ENCODE measurements at regions not wholly inside any gene's neighbourhood (a gene's known extent, or its start where the extent isn't known, plus 50 kb on each side); places are given as distances from the start of the nearest gene placed in this dataset.

DNA sequence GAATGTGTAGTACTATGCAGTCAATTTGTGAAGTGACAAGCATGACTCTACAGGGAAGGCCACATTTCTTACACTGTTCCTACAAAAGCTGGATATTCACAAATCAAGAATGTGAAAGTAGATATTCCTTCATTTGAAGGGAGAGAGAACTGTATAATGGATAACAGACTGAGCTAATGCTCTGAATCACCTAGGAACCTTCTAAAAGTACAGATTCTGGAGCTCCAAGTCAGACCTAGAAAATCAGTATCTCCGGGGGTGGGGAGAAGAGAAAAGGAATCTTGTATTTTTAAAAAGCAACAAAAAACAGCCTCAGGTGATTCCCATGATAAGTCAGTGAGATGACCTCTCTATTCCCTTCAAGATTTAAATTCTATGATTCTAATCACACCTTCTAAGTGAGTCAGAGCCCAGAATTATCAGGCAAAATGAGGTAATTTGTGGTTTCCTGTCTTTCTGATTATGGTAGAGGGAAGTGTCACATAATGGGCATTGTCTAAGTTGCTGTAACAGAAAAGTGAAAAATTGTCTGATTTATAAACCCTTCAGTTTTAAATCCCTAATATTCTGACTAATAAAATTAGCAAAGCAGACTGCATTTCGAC, 80.9 kb downstream of the IL21 start:
- no peaks in the 10 kb centered on the region for H3K9me2 ChIP-seq (ENCODE audit: insufficient read depth)
- in situ Hi-C loops (cut with MboI): no loop called here
- DNase-seq: peak; percentile 51
- no peaks in the 10 kb centered on the region for H3K79me2 ChIP-seq (ENCODE audit: insufficient read depth)
- H2AFZ ChIP-seq: 0 out of 2 replicates have a peak overlapping the region, but pooled peaks have one; percentile 16
- H3K27ac ChIP-seq: no peak overlapping the region
- H3K4me2 ChIP-seq (ENCODE audit: unreplicated experiment): peak overlapping the region; percentile 14
- no peaks in the 10 kb centered on the region for H4K20me1 ChIP-seq (ENCODE audit: insufficient read depth)
- WGBS, 2 experiments (ENCODE audit: low coverage in 1 of 2, low lambda C conversion rate in 2 of 2, missing lambda C conversion rate in 2 of 2): 64 to 67% methylated on average over 2 of the region's 2 CpGs
- H3F3A ChIP-seq (ENCODE audit: insufficient read depth): peaks cover 11% of the 10 kb centered on the region
- peaks cover 25% of the 10 kb centered on the region for H3K4me1 ChIP-seq (ENCODE audit: insufficient read depth)
- TF ChIP-seq EZH2 (IDR thresholded peaks at IDR 0.05; ENCODE audit: insufficient read depth, poor library complexity, severe bottlenecking) (no peak), EZH2phosphoT487 (IDR thresholded peaks at IDR 0.05; ENCODE audit: insufficient read depth, low read depth) (no peak)
- no peaks in the 10 kb centered on the region for H3K36me3 ChIP-seq (ENCODE audit: low read depth)
- no peaks in the 10 kb centered on the region for H3K9me3 ChIP-seq (ENCODE audit: low read depth)
- no peak overlapping the region for H3K9ac ChIP-seq
- no peak overlapping the region for H3K4me3 ChIP-seq
- H3K27me3 ChIP-seq (replicated peaks; ENCODE audit: insufficient read depth): no peaks in the 10 kb centered on the region

DNA sequence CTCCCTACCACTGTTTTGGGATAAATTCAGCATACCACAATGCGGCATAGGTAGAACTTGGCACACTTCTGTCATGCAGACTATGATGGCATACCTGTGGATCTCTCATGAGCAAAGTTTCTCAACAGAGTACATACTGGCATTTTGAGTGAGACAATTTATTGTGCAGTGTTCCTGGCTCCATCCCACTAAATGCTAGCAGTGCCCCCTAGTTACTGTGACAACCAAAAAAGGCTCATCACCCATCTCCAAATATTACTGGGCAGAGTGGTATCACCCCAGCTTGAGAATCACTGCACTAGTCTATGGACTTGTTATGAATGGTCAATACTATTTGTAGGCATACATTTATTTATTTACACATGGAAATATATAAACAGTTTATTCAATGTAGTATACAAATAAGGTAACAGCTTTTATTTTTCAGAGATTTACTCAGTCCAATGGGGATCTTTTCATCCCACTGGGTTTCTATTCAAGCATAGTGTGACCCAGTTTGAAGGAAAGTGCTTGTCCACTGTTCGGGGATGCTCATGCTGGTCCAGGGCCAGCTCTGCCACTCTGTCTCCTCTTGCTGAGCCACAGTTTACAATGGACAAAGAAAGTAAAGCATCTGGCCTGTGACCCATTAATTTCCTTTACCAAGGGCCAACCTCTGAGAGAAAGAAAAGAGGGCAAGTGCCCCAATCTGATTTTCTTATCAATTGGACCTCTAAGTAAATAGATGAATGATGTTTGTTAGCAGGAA, 81.0 kb upstream of the IL2 start:
- TF ChIP-seq EZH2 (IDR thresholded peaks at IDR 0.05; ENCODE audit: insufficient read depth, poor library complexity, severe bottlenecking) (no peak), EZH2phosphoT487 (IDR thresholded peaks at IDR 0.05; ENCODE audit: insufficient read depth, low read depth) (no peak)
- H3K9ac ChIP-seq: no peak overlapping the region

DNA sequence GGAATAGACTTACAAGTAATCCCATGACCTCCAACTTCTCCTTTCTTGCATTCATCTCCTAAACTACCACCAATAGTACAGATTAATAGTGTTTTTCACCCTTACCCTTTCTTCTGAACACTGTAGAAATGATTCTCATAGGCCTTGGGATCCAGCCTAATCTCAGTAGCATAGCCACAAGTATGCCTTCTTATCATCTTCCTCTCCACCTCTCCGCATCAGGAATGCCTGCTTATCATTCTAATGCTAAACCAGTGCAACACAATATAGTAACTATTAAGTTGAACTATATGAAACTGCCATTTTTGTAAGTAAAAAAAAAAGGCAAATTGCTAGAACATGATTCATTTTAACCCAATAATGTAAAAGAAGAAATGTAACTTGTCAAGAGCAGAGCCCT, 79.5 kb upstream of the IL2 start:
- H3K9me2 ChIP-seq (ENCODE audit: insufficient read depth): no peaks in the 10 kb centered on the region
- H3K4me2 ChIP-seq (ENCODE audit: unreplicated experiment): no peak overlapping the region
- peaks cover 12% of the 10 kb centered on the region for H3K4me1 ChIP-seq (ENCODE audit: insufficient read depth)
- no peaks in the 10 kb centered on the region for H3K79me2 ChIP-seq (ENCODE audit: insufficient read depth)
- no peak overlapping the region for H3K9ac ChIP-seq
- no peak for TF ChIP-seq EZH2 (IDR thresholded peaks at IDR 0.05; ENCODE audit: insufficient read depth, poor library complexity, severe bottlenecking)
- TF ChIP-seq EZH2phosphoT487 (IDR thresholded peaks at IDR 0.05; ENCODE audit: insufficient read depth, low read depth): no peak
- no peaks in the 10 kb centered on the region for H3K27me3 ChIP-seq (replicated peaks; ENCODE audit: insufficient read depth)
- no peaks in the 10 kb centered on the region for H3K9me3 ChIP-seq (ENCODE audit: low read depth)
- in situ Hi-C loops (cut with MboI): no loop called here
- H2AFZ ChIP-seq: no peak overlapping the region
- no peaks in the 10 kb centered on the region for H3K36me3 ChIP-seq (ENCODE audit: low read depth)
- no peaks in the 10 kb centered on the region; the same call in 1 of the 2 replicates for H3F3A ChIP-seq (ENCODE audit: insufficient read depth)
- H3K4me3 ChIP-seq: no peak overlapping the region
- DNase-seq: no peak
- no peak overlapping the region for H3K27ac ChIP-seq
- 60 to 67% methylated on average over 1 of the region's 1 CpG for WGBS, 2 experiments (ENCODE audit: low coverage in 1 of 2, low lambda C conversion rate in 2 of 2, missing lambda C conversion rate in 2 of 2)
- H4K20me1 ChIP-seq (ENCODE audit: insufficient read depth): no peaks in the 10 kb centered on the region

More for the DNA sequence above, 81.0 kb upstream of the IL2 start:
- H3K27me3 ChIP-seq (replicated peaks; ENCODE audit: insufficient read depth): no peaks in the 10 kb centered on the region
- no peak overlapping the region for H3K4me2 ChIP-seq (ENCODE audit: unreplicated experiment)
- H3K4me1 ChIP-seq (ENCODE audit: insufficient read depth): peaks cover 20% of the 10 kb centered on the region
- in situ Hi-C loops (cut with MboI): no loop called here
- 73 to 82% methylated on average over 2 of the region's 2 CpGs for whole genome bisulfite sequencing, 2 experiments (ENCODE audit: low coverage in 1 of 2, low lambda C conversion rate in 2 of 2, missing lambda C conversion rate in 2 of 2)
- no peaks in the 10 kb centered on the region for H3K9me3 ChIP-seq (ENCODE audit: low read depth)
- H3K4me3 ChIP-seq: no peak overlapping the region
- no peak overlapping the region for H3K27ac ChIP-seq
- H3K79me2 ChIP-seq (ENCODE audit: insufficient read depth): no peaks in the 10 kb centered on the region
- H2AFZ ChIP-seq: no peak overlapping the region
- no peaks in the 10 kb centered on the region for H3K36me3 ChIP-seq (ENCODE audit: low read depth)
- no peaks in the 10 kb centered on the region for H3K9me2 ChIP-seq (ENCODE audit: insufficient read depth)
- peaks cover 4% of the 10 kb centered on the region for H3F3A ChIP-seq (ENCODE audit: insufficient read depth)
- no peak for DNase-seq
- H4K20me1 ChIP-seq (ENCODE audit: insufficient read depth): no peaks in the 10 kb centered on the region

DNA sequence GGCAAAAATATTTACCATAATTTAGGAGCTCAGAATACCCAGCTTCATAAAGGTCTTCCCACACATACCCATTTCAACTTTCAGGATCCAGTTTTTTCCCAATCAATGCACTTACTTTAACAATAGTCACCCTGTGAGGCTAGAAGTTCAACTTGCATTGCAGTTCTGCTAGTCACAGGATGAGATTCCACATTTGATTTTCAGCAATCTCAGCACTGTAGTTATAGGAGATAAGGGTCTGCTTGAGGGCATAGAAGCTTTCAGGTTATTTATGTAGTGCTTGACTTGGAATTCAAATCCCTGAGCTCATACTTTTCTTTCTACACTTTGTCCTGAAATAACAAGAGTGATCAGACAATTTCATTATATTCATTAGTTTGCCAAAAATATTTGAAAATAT, 78.3 kb upstream of the IL2 start:
- in situ Hi-C loops (cut with MboI): no loop called here

More for the DNA sequence above, 78.3 kb upstream of the IL2 start:
- Histone ChIP-seq H3K9me2 (ENCODE audit: insufficient read depth) (no peaks in the 10 kb centered on the region), H3K27ac (no peak overlapping the region), H3K27me3 (replicated peaks; ENCODE audit: insufficient read depth) (no peaks in the 10 kb centered on the region), H2AFZ (no peak overlapping the region), H3K79me2 (ENCODE audit: insufficient read depth) (no peaks in the 10 kb centered on the region), H3K4me3 (no peak overlapping the region), H3K36me3 (ENCODE audit: low read depth) (no peaks in the 10 kb centered on the region), H4K20me1 (ENCODE audit: insufficient read depth) (no peaks in the 10 kb centered on the region), H3F3A (ENCODE audit: insufficient read depth) (no peaks in the 10 kb centered on the region; the same call in 1 of the 2 replicates), H3K4me1 (ENCODE audit: insufficient read depth) (peaks cover 4% of the 10 kb centered on the region), H3K9ac (no peak overlapping the region), H3K9me3 (ENCODE audit: low read depth) (no peaks in the 10 kb centered on the region), H3K4me2 (ENCODE audit: unreplicated experiment) (no peak overlapping the region)
- no peak for DNase-seq
- no peak for TF ChIP-seq EZH2phosphoT487 (IDR thresholded peaks at IDR 0.05; ENCODE audit: insufficient read depth, low read depth)
- no peak for TF ChIP-seq EZH2 (IDR thresholded peaks at IDR 0.05; ENCODE audit: insufficient read depth, poor library complexity, severe bottlenecking)
